Endothelial cell of umbilical vein (primary cell): ENCODE measurements at regions not wholly inside any gene's neighbourhood (a gene's known extent, or its start where the extent isn't known, plus 50 kb on each side); places are given as distances from the start of the nearest gene placed in this dataset.

Experiments
- BruUV-seq: library from RNA; stranded (reverse); fragments of 400-500 nt; replicated peaks from 2 replicates; lab custom pipeline; 2021; lab: Mats Ljungman, UMichigan
- CTCF ChIA-PET: fragments of 300-600, 350-600 bp; sonication (Branson Sonifier 250); formaldehyde crosslinking; loops from one replicate; lab custom pipeline; 2021; ENCODE audit warnings: antibody characterized with exemption, inconsistent platforms; lab: Charles Lee
- POLR2A ChIA-PET: fragments of 300-600, 350-600 bp; sonication (Branson Sonifier 250); formaldehyde crosslinking; loops from one replicate; lab custom pipeline; 2021; ENCODE audit warnings: antibody characterized with exemption, inconsistent platforms; lab: Charles Lee
- DNase-seq: peaks from one replicate; pipeline ENCODE4 v3.0.0-alpha.2; 2011; ENCODE audit warnings: low read depth, low spot score
- FAIRE-seq: peaks from 2 replicates; lab custom pipeline; 2011; peaks lifted over from hg19 to GRCh38; lab: Jason Lieb, UNC
- H2AFZ ChIP-seq: 2 replicates; pipeline ENCODE4 v1.6.0; 2012; ENCODE audit warnings: low read depth, low read length, control low read depth, inconsistent platforms
- H3K27ac ChIP-seq: 2 replicates; pipeline ENCODE4 v1.5.1; 2011; ENCODE audit warnings: low read depth, mild to moderate bottlenecking, control low read depth, low read length, moderate library complexity; ENCODE audit not compliant: insufficient read depth
- H3K27me3 ChIP-seq, 2 experiments: 2 replicates each; pipeline versions ENCODE4 v1.6.0 to v1.6.1; 2011; ENCODE audit warnings: low read length in 2 of 2, mixed read lengths in 1 of 2; ENCODE audit not compliant: control insufficient read depth in 2 of 2, insufficient read depth in 2 of 2
- H3K36me3 ChIP-seq, 2 experiments: 2 replicates in 1 of 2; 3 replicates in 1 of 2; pipeline ENCODE4 v1.5.1; 2011; ENCODE audit warnings: low read length in 2 of 2, mild to moderate bottlenecking in 1 of 2, moderate library complexity in 1 of 2; ENCODE audit not compliant: control insufficient read depth in 2 of 2, insufficient read depth in 2 of 2; ENCODE audit errors: extremely low read depth in 1 of 2
- H3K4me1 ChIP-seq: 3 replicates; pipeline ENCODE4 v1.5.1; 2011; ENCODE audit warnings: mild to moderate bottlenecking, low read length; ENCODE audit not compliant: control insufficient read depth, insufficient read depth; ENCODE audit errors: extremely low read depth
- H3K4me2 ChIP-seq: 2 replicates; pipeline ENCODE4 v1.6.1; 2011; ENCODE audit warnings: low read length, control low read depth, mixed read lengths; ENCODE audit not compliant: insufficient read depth
- H3K4me3 ChIP-seq, 3 experiments: fragments of 200-600 bp in 1 of 3; sonication (generic), shearing (Covaris generic) in 1 of 3; replicated peaks in 1 of 3; 2 replicates each; pipeline ENCODE4 v1.5.1; 2011 to 2016; ENCODE audit warnings: control low read depth in 3 of 3, low read length in 3 of 3, mild to moderate bottlenecking in 2 of 3, inconsistent platforms in 1 of 3, low read depth in 1 of 3, moderate library complexity in 1 of 3; ENCODE audit not compliant: insufficient read depth in 1 of 3
- H3K79me2 ChIP-seq: 2 replicates; pipeline ENCODE4 v1.6.0; 2012; ENCODE audit warnings: low read length, inconsistent platforms; ENCODE audit not compliant: control insufficient read depth, insufficient read depth
- H3K9ac ChIP-seq: replicated peaks from 2 replicates; pipeline ENCODE3; 2011; ENCODE audit warnings: low read length, control low read depth; ENCODE audit not compliant: insufficient read depth; ENCODE audit errors: extremely low read depth
- H3K9me1 ChIP-seq: replicated peaks from 3 replicates; pipeline ENCODE4 v1.6.0; 2011; ENCODE audit warnings: mild to moderate bottlenecking, low read length; ENCODE audit not compliant: control insufficient read depth, insufficient read depth; ENCODE audit errors: extremely low read depth
- H3K9me3 ChIP-seq: replicated peaks from 2 replicates; pipeline ENCODE4 v1.5.1; 2012; ENCODE audit warnings: low read length, inconsistent platforms; ENCODE audit not compliant: control insufficient read depth, insufficient read depth
- H4K20me1 ChIP-seq: replicated peaks from 2 replicates; pipeline ENCODE3; 2011; ENCODE audit warnings: mild to moderate bottlenecking, low read length; ENCODE audit not compliant: control insufficient read depth, insufficient read depth; ENCODE audit errors: extremely low read depth
- CTCF ChIP-seq, 2 donors: IDR thresholded peaks; 1 replicate in 1 of 2; 2 replicates in 1 of 2; pipeline ENCODE4 v1.5.1; 2011; ENCODE audit warnings: low read length in 2 of 2, mild to moderate bottlenecking in 2 of 2, moderate library complexity in 2 of 2, control low read depth in 1 of 2, inconsistent platforms in 1 of 2, low read depth in 1 of 2; ENCODE audit not compliant: insufficient read depth in 1 of 2; ENCODE audit errors: extremely low read depth in 1 of 2
- EZH2 ChIP-seq: IDR thresholded peaks from 2 replicates; pipeline ENCODE4 v1.6.1; 2012; ENCODE audit warnings: borderline replicate concordance, low read depth, mild to moderate bottlenecking, moderate library complexity, low read length, inconsistent platforms; ENCODE audit not compliant: severe bottlenecking
- FOS ChIP-seq: IDR thresholded peaks from 2 replicates; pipeline ENCODE4 v1.6.1; 2011; ENCODE audit warnings: mild to moderate bottlenecking, low read length, moderate library complexity, borderline replicate concordance; ENCODE audit not compliant: insufficient read depth
- GATA2 ChIP-seq: IDR thresholded peaks from 2 replicates; pipeline ENCODE4 v1.7.0; 2011; ENCODE audit warnings: low read depth, mild to moderate bottlenecking, moderate library complexity, mixed read lengths, low read length; ENCODE audit not compliant: insufficient read length, insufficient read depth
- JUN ChIP-seq: IDR thresholded peaks from 2 replicates; pipeline ENCODE4 v1.6.1; 2011; ENCODE audit warnings: borderline replicate concordance, low read depth; ENCODE audit not compliant: insufficient read length, insufficient read depth
- MAX ChIP-seq: IDR thresholded peaks from 2 replicates; pipeline ENCODE4 v1.6.1; 2011; ENCODE audit not compliant: insufficient read depth, insufficient read length
- MYC ChIP-seq: IDR thresholded peaks from one replicate; pipeline ENCODE4 v1.6.1; 2011; ENCODE audit warnings: mild to moderate bottlenecking, low read depth, low read length
- POLR2A ChIP-seq: IDR thresholded peaks from 2 replicates; pipeline ENCODE4 v1.6.1; 2012; ENCODE audit warnings: low read depth, mild to moderate bottlenecking, control low read depth, low read length
- POLR2AphosphoS5 ChIP-seq: IDR thresholded peaks from 2 replicates; pipeline ENCODE4 v1.6.1; 2012; ENCODE audit warnings: low read depth, mild to moderate bottlenecking, control low read depth, low read length, moderate library complexity; ENCODE audit not compliant: insufficient read depth
- dilution Hi-C: fragments of 300-500 bp; cut with MboI; formaldehyde crosslinking; loops from one replicate; pipeline ENCODE4 v1.15.0; 2019; ENCODE audit warnings: low sequenced_read_pairs; ENCODE audit not compliant: extremely low pct_ligation_motif_present
- intact Hi-C: fragments of 100-400 bp; cut with micrococcal nuclease; formaldehyde crosslinking; loops from one replicate; pipeline ENCODE4 v1.10.0; 2022

- TF ChIP-seq POLR2A (no peak), FOS (no peak), MAX (no peak), JUN (no peak), GATA2 (no peak), MYC (no peak), EZH2 (no peak), CTCF (IDR thresholded peaks at IDR 0.05; ENCODE audit: extremely low read depth in 1 of 2, insufficient read depth in 1 of 2, low read depth in 1 of 2, low read length in 2 of 2) (no peak), POLR2AphosphoS5 (no peak)
- Histone ChIP-seq H3K27ac (no peak overlapping the region), H3K4me1 (no peaks in the 10 kb centered on the region), H3K4me3 (no peak overlapping the region), H3K4me2 (no peak overlapping the region), H4K20me1 (no peaks in the 10 kb centered on the region), H3K79me2 (no peaks in the 10 kb centered on the region), H2AFZ (no peak overlapping the region), H3K36me3 (no peaks in the 10 kb centered on the region), H3K9me1 (no peaks in the 10 kb centered on the region), H3K27me3 (no peaks in the 10 kb centered on the region), H3K9me3 (no peaks in the 10 kb centered on the region), H3K9ac (no peak overlapping the region)
- ChIA-PET CTCF (interaction anchor here (0.7 to 1.2 kb wide), 4 partner anchors 16 to 133 kb away, joined by 3 to 4 read pairs (median 4); no protein-coding TSS in a partner anchor), POLR2A (no interaction called here)
- BruUV-seq, result no TSS peak
- dilution Hi-C loops (no loop called here), intact Hi-C loops (no loop called here)
- no peak for DNase-seq
- FAIRE-seq, result no peak
Observed at GRCh38 chr10:34899161-34899560, 84.1 kb upstream of the PARD3 start.
